BJ (cell line): ENCODE measurements at regions not wholly inside any gene's neighbourhood (a gene's known extent, or its start where the extent isn't known, plus 50 kb on each side); places are given as distances from the start of the nearest gene placed in this dataset.

Experiments used
- CTCF ChIA-PET: fragments of 350-600 bp; formaldehyde crosslinking; extraction: SDS; loops from one replicate; lab custom pipeline; 2021; ENCODE audit warnings: antibody characterized with exemption, inconsistent platforms; lab: Yijun Ruan, JAX
- POLR2A ChIA-PET: fragments of 300-600 bp; sonication (Branson Sonifier 250); formaldehyde crosslinking; extraction: SDS; loops from one replicate; lab custom pipeline; 2021; ENCODE audit warnings: antibody characterized with exemption; lab: Charles Lee
- DNase-seq: peaks from one replicate; pipeline ENCODE4 v3.0.0-alpha.2; 2011; ENCODE audit warnings: low read depth
- H3K27me3 ChIP-seq: 2 replicates; pipeline ENCODE4 v1.6.0; 2011; ENCODE audit warnings: low read length; ENCODE audit not compliant: control insufficient read depth, insufficient read depth
- H3K36me3 ChIP-seq: 2 replicates; pipeline ENCODE4 v1.5.1; 2011; ENCODE audit warnings: low read length; ENCODE audit not compliant: control insufficient read depth, insufficient read depth
- H3K4me3 ChIP-seq: 2 replicates; pipeline ENCODE4 v1.5.1; 2011; ENCODE audit warnings: low read depth, mild to moderate bottlenecking, control low read depth, low read length
- CTCF ChIP-seq: IDR thresholded peaks from 2 replicates; pipeline ENCODE4 v1.5.1; 2011; ENCODE audit warnings: low read depth, mild to moderate bottlenecking, control low read depth, inconsistent platforms, low read length, moderate library complexity; ENCODE audit not compliant: insufficient read depth

DNA sequence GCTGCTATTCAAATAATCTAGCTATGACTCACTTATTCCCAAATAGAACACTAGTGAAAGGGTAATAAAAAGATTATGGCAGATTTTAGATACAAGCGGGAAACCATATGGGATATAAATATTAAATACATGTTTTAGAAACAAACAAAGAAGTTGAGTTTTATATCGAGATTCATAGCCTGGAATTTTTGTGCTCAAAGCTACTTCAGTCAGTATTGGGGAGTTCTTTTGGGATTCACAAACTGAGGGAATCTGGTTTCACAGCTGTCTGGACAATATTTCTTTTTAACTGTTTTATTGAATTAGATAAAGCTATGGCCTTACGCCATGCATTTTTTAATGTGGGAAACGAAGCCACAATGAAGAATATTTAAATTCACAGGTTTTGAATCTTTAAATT lies 257.1 kb upstream of the PCDH20 start:
- ChIA-PET POLR2A (no interaction called here), CTCF (no interaction called here)
- H3K36me3 ChIP-seq, result no peaks in the 10 kb centered on the region
- no peak for DNase-seq
- TF ChIP-seq CTCF, result no peak
- no peak overlapping the region for H3K4me3 ChIP-seq
- H3K27me3 ChIP-seq, result no peaks in the 10 kb centered on the region

- Histone ChIP-seq H3K36me3 (no peaks in the 10 kb centered on the region), H3K4me3 (no peak overlapping the region), H3K27me3 (no peaks in the 10 kb centered on the region)
- CTCF ChIA-PET, result no interaction called here
- DNase-seq, result no peak
- POLR2A ChIA-PET, result no interaction called here
- TF ChIP-seq CTCF, result no peak
Measured at GRCh38 chr13:61670384-61671161, 254.9 kb upstream of the PCDH20 start.

GRCh38 chr13:61664801-61665705 lies 249.4 kb upstream of the PCDH20 start:
- H3K4me3 ChIP-seq, result no peak overlapping the region
- H3K27me3 ChIP-seq, result no peaks in the 10 kb centered on the region
- no peak for TF ChIP-seq CTCF
- no peak for DNase-seq
- H3K36me3 ChIP-seq, result no peaks in the 10 kb centered on the region
- ChIA-PET CTCF (no interaction called here), POLR2A (no interaction called here)

DNA sequence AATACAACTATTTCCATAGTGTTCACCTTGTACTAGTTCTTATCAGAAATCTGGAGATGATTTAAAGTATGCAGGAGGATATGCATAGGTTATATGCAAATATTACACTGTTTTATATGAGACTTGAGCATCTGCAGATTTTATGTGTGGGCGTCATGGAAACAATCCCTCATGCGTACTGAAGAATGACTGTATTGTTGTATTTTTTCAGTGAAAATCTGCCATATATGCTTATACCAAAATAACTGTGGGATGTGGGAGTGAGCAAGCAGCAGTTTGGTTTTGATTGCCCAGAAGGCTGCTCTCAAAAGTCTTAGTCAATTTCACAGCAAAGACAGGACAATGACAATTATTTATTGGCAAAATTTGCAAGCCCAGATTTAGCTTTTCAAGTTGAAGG lies 238.8 kb upstream of the PCDH20 start:
- no peaks in the 10 kb centered on the region for H3K36me3 ChIP-seq
- H3K4me3 ChIP-seq, result no peak overlapping the region
- TF ChIP-seq CTCF, result no peak
- H3K27me3 ChIP-seq, result no peaks in the 10 kb centered on the region
- no peak for DNase-seq
- ChIA-PET POLR2A (no interaction called here), CTCF (no interaction called here)

GRCh38 chr13:61648547-61648946 lies 232.9 kb upstream of the PCDH20 start:
- H3K4me3 ChIP-seq, result no peak overlapping the region
- no peaks in the 10 kb centered on the region for H3K27me3 ChIP-seq
- CTCF ChIA-PET, result no interaction called here
- no peak for DNase-seq
- no peaks in the 10 kb centered on the region for H3K36me3 ChIP-seq
- TF ChIP-seq CTCF, result no peak
- POLR2A ChIA-PET, result no interaction called here
